ENCODE measurements at regions not wholly inside any gene's neighbourhood (a gene's known extent, or its start where the extent isn't known, plus 50 kb on each side); places are given as distances from the start of the nearest gene placed in this dataset.

DNA sequence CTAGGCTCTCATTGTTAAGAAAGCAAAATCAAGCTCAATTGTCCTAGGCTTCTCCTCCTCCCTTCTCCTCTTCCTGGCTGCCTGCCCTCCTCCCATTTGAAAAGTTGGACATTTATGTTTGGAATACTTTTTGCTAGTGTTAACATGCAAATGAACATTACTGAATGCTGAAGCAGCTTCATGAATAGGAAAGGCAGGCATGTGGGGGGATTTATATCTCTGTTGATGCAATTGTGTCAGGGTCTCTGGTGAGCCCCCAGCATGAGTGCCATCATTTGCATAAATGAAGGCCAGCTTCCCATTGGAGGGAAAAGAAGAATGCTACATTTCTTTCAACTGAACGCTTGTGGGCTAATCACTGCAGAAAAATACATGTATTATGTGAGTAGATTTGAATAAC, 160.1 kb upstream of the NDST3 start:
- H3K9me3 Mint-ChIP-seq: no peaks in the 10 kb centered on the region
- no peak overlapping the region for H3K9ac ChIP-seq (ENCODE audit: extremely low read depth, insufficient read length, low read length)
- WGBS (ENCODE audit: extremely low coverage, insufficient read length, low lambda C conversion rate): no CpG with 5 or more reads among the region's 1 CpG

More for the DNA sequence above, 160.1 kb upstream of the NDST3 start:
- Mint-ChIP-seq H3K27ac (no peak overlapping the region), H3K27me3 (ENCODE audit: low read depth) (no peaks in the 10 kb centered on the region), H3K4me3 (no peak overlapping the region), H3K4me1 (peaks cover 7 to 9% of the 10 kb centered on the region in 2 experiments), H3K36me3 (ENCODE audit: insufficient read depth in 1 of 3, low read depth in 3 of 3) (no peaks in the 10 kb centered on the region)
- Histone ChIP-seq H4K91ac (ENCODE audit: insufficient read length, low read depth, low read length) (no peak overlapping the region), H4K5ac (ENCODE audit: insufficient read length, low read depth, low read length) (no peak overlapping the region), H3K9me3 (ENCODE audit: control insufficient read depth, low read depth, low read length) (no peaks in the 10 kb centered on the region), H4K20me1 (ENCODE audit: control insufficient read depth, insufficient read depth, insufficient read length) (no peaks in the 10 kb centered on the region), H3K4ac (ENCODE audit: low read depth, low read length) (no peak overlapping the region), H3K79me1 (ENCODE audit: insufficient read depth, low read depth, low read length, poor library complexity, severe bottlenecking) (no peaks in the 10 kb centered on the region), H2BK15ac (ENCODE audit: low read depth, low read length) (no peak overlapping the region), H3K79me2 (ENCODE audit: insufficient read depth, low read length) (no peaks in the 10 kb centered on the region), H2BK20ac (ENCODE audit: low read depth, low read length, poor library complexity, severe bottlenecking) (no peak overlapping the region), H2BK12ac (ENCODE audit: insufficient read length, low read depth, low read length) (no peak overlapping the region), H2BK5ac (ENCODE audit: insufficient read length, low read length) (no peak overlapping the region), H3K23me2 (ENCODE audit: insufficient read length, low read depth, low read length, poor library complexity, severe bottlenecking) (no peaks in the 10 kb centered on the region), H3K27ac (ENCODE audit: insufficient read length, low read depth, low read length) (no peak overlapping the region), H3K56ac (ENCODE audit: insufficient read length, low read depth, low read length) (no peak overlapping the region), H3K23ac (ENCODE audit: insufficient read length, low read depth, low read length) (no peak overlapping the region), H4K8ac (replicated peaks; ENCODE audit: insufficient read length, low read depth, low read length) (no peak overlapping the region), H3K4me2 (ENCODE audit: insufficient read depth, insufficient read length, low read length) (no peak overlapping the region), H3K4me1 (ENCODE audit: insufficient read depth, low read length) (peaks cover 3% of the 10 kb centered on the region; the same call in 1 of the 2 replicates), H3K18ac (ENCODE audit: insufficient read length, low read depth, low read length) (no peak overlapping the region), H2AFZ (ENCODE audit: low read length) (no peak overlapping the region), H3K14ac (ENCODE audit: insufficient read depth, low read length) (no peak overlapping the region), H2AK5ac (ENCODE audit: insufficient read length, low read length) (no peak overlapping the region), H2BK120ac (ENCODE audit: low read depth, low read length, poor library complexity, severe bottlenecking) (no peak overlapping the region), H3K27me3 (ENCODE audit: insufficient read depth, low read length) (no peaks in the 10 kb centered on the region), H3T11ph (ENCODE audit: low read length) (no peak overlapping the region)
- TF ChIP-seq, protein P1, sequence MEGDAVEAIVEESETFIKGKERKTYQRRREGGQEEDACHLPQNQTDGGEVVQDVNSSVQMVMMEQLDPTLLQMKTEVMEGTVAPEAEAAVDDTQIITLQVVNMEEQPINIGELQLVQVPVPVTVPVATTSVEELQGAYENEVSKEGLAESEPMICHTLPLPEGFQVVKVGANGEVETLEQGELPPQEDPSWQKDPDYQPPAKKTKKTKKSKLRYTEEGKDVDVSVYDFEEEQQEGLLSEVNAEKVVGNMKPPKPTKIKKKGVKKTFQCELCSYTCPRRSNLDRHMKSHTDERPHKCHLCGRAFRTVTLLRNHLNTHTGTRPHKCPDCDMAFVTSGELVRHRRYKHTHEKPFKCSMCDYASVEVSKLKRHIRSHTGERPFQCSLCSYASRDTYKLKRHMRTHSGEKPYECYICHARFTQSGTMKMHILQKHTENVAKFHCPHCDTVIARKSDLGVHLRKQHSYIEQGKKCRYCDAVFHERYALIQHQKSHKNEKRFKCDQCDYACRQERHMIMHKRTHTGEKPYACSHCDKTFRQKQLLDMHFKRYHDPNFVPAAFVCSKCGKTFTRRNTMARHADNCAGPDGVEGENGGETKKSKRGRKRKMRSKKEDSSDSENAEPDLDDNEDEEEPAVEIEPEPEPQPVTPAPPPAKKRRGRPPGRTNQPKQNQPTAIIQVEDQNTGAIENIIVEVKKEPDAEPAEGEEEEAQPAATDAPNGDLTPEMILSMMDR (conservative IDR thresholded peaks at IDR 0.05): no peak
- DNase-seq: no peak

All from H9 (cell line).